HFFc6 (cell line): ENCODE measurements at regions not wholly inside any gene's neighbourhood (a gene's known extent, or its start where the extent isn't known, plus 50 kb on each side); places are given as distances from the start of the nearest gene placed in this dataset.

ENCODE experiments used
- DNase-seq: peaks from one replicate; pipeline ENCODE4 v3.0.0-alpha.2; 2018
- H3K27ac Mint-ChIP-seq: 2 replicates; pipeline ENCODE4 v1.8.0; 2020; ENCODE audit warnings: mild to moderate bottlenecking, mixed read lengths
- H3K27me3 Mint-ChIP-seq: 2 replicates; pipeline ENCODE4 v1.8.0; 2021; ENCODE audit warnings: mild to moderate bottlenecking, moderate library complexity, mixed read lengths; ENCODE audit not compliant: insufficient read depth
- H3K36me3 Mint-ChIP-seq: 2 replicates; pipeline ENCODE4 v1.8.0; 2021; ENCODE audit warnings: low read depth, mixed read lengths
- H3K4me1 Mint-ChIP-seq: 2 replicates; pipeline ENCODE4 v1.8.0; 2020; ENCODE audit warnings: low read depth, mixed read lengths
- H3K4me3 Mint-ChIP-seq: 2 replicates; pipeline ENCODE4 v1.8.0; 2020; ENCODE audit warnings: mild to moderate bottlenecking, moderate library complexity, mixed read lengths
- H3K9me3 Mint-ChIP-seq: 2 replicates; pipeline ENCODE4 v1.8.0; 2020; ENCODE audit warnings: mild to moderate bottlenecking, mixed read lengths
- TF ChIP-seq, protein P1 (sequence below): fragments of 200-600 bp; sonication (generic); IDR thresholded peaks from 2 replicates; pipeline ENCODE4 v1.5.0; 2021; ENCODE audit warnings: antibody characterized with exemption, mild to moderate bottlenecking

DNA sequence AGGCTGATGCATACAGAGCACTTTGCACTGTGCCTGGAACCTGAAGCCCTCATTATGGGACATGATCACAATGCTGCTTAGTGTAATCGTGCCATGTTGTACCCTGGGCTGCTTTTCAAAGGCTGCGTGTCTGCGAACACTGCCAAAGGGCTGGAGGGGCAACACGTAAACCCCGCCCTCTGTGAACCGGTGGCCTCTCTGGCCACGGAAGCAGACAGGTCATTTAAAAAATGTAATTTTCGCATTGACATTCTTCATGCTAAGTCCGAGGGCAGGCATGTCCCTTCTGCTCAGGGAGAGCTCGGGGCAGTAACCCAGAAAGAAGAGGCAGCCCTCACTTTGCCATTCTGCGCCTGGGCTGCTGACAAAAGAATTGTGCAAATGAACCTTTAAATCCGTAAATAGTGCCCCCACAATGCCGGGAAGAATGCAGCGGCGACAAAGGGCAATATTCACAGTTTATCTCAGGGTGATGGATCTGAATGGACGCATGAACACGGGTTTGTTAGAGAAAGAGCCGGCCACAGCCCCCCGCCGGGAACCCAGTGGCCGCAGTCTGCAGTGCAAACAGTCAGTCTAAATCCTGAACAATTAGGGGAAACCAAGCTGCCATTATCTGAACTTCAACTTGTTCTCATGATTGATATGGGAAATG is 226.1 kb downstream of the MYCN start:
- no peak for DNase-seq
- Mint-ChIP-seq H3K27ac (no peak overlapping the region), H3K4me1 (no peaks in the 10 kb centered on the region), H3K9me3 (peaks cover 58% of the 10 kb centered on the region), H3K27me3 (peaks cover 2% of the 10 kb centered on the region; the same call in 1 of the 2 replicates), H3K4me3 (no peak overlapping the region), H3K36me3 (no peaks in the 10 kb centered on the region; the same call in 1 of the 2 replicates)
- TF ChIP-seq, protein P1, sequence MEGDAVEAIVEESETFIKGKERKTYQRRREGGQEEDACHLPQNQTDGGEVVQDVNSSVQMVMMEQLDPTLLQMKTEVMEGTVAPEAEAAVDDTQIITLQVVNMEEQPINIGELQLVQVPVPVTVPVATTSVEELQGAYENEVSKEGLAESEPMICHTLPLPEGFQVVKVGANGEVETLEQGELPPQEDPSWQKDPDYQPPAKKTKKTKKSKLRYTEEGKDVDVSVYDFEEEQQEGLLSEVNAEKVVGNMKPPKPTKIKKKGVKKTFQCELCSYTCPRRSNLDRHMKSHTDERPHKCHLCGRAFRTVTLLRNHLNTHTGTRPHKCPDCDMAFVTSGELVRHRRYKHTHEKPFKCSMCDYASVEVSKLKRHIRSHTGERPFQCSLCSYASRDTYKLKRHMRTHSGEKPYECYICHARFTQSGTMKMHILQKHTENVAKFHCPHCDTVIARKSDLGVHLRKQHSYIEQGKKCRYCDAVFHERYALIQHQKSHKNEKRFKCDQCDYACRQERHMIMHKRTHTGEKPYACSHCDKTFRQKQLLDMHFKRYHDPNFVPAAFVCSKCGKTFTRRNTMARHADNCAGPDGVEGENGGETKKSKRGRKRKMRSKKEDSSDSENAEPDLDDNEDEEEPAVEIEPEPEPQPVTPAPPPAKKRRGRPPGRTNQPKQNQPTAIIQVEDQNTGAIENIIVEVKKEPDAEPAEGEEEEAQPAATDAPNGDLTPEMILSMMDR = no peak

DNA sequence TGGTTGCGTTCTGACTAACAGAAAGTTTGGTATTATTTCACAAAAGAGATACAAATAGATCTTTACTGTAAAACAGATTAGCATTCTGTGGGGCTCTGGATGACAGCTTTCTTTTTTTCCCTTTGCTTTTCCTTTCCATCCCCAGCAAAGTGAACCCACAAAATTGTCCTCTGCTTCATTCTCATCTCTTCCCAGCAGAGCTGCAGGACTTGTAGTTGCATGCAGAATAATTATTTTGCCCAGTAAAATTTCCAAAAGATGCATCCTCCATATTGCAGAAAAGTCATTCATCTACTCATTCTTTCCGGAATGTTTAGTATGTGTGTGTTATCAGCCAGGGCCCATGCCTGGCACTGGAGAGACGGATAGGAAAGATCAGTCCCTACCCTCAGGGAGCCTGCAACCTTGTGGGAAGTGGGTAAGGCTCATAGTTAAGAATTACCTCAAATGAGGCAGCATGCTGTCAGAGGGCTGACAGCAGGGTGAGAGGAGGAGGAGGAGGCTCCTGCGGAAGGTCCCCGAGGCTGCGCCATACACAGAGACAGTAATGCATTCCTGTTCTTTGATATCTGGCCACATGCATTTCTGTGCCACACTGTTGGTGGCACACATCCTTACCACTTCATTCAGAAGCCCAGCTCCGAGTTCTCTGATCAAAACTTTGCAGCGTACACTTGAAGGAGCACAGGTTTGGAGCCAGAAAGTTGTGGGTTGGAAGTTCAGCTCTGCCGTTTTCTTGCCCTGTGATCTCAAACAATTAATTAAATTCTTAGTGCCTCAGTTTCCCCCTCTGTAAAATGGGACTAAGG is 225.4 kb downstream of the MYCN start:
- H3K4me1 Mint-ChIP-seq = no peaks in the 10 kb centered on the region
- no peak overlapping the region for H3K4me3 Mint-ChIP-seq
- DNase-seq = no peak
- H3K9me3 Mint-ChIP-seq = peaks cover 55% of the 10 kb centered on the region
- peaks cover 2% of the 10 kb centered on the region; the same call in 1 of the 2 replicates for H3K27me3 Mint-ChIP-seq
- H3K27ac Mint-ChIP-seq = no peak overlapping the region
- TF ChIP-seq, protein P1 = no peak
- H3K36me3 Mint-ChIP-seq = no peaks in the 10 kb centered on the region; the same call in 1 of the 2 replicates

GRCh38 chr2:16162491-16163040 is 222.2 kb downstream of the MYCN start:
- Mint-ChIP-seq H3K36me3 (no peaks in the 10 kb centered on the region; the same call in 1 of the 2 replicates), H3K9me3 (peaks cover 55% of the 10 kb centered on the region), H3K4me1 (no peaks in the 10 kb centered on the region), H3K27ac (no peak overlapping the region), H3K4me3 (no peak overlapping the region), H3K27me3 (peaks cover under 1% of the 10 kb centered on the region; the same call in 1 of the 2 replicates)
- DNase-seq = no peak
- TF ChIP-seq, protein P1 = no peak

GRCh38 chr2:16161768-16162490 is 221.6 kb downstream of the MYCN start:
- Mint-ChIP-seq H3K4me3 (no peak overlapping the region), H3K9me3 (peaks cover 49% of the 10 kb centered on the region), H3K27ac (no peak overlapping the region), H3K36me3 (no peaks in the 10 kb centered on the region; the same call in 1 of the 2 replicates), H3K27me3 (no peaks in the 10 kb centered on the region), H3K4me1 (no peaks in the 10 kb centered on the region)
- DNase-seq = no peak
- TF ChIP-seq, protein P1 = no peak

- H3K4me3 Mint-ChIP-seq = no peak overlapping the region
- H3K9me3 Mint-ChIP-seq = peaks cover 42% of the 10 kb centered on the region
- no peak for DNase-seq
- H3K27me3 Mint-ChIP-seq = no peaks in the 10 kb centered on the region
- TF ChIP-seq, protein P1 = no peak
- no peaks in the 10 kb centered on the region; the same call in 1 of the 2 replicates for H3K36me3 Mint-ChIP-seq
- no peak overlapping the region for H3K27ac Mint-ChIP-seq
- H3K4me1 Mint-ChIP-seq = no peaks in the 10 kb centered on the region
Measured at GRCh38 chr2:16161085-16161565, 220.8 kb downstream of the MYCN start.
